ENCODE measurements at regions not wholly inside any gene's neighbourhood (a gene's known extent, or its start where the extent isn't known, plus 50 kb on each side); places are given as distances from the start of the nearest gene placed in this dataset.

- intact Hi-C loops (cut with DNase I; ENCODE audit: low total_unique reads), result no loop called here
- no peak for DNase-seq (ENCODE audit: low spot score in 2 of 2)
- Histone ChIP-seq H3K27me3 (no peaks in the 10 kb centered on the region), H3K36me3 (no peaks in the 10 kb centered on the region), H3K4me1 (no peaks in the 10 kb centered on the region), H3K27ac (no peak overlapping the region), H3K9me3 (no peaks in the 10 kb centered on the region), H3K4me3 (no peak overlapping the region)
- TF ChIP-seq POLR2A (IDR thresholded peaks at IDR 0.05) (no peak), CTCF (IDR thresholded peaks at IDR 0.05) (no peak), POLR2AphosphoS5 (IDR thresholded peaks at IDR 0.05) (no peak)
Measured at GRCh38 chr20:22074635-22075034, 369.2 kb downstream of the PAX1 start.

- TF ChIP-seq POLR2A (IDR thresholded peaks at IDR 0.05), result no peak
- no peak for TF ChIP-seq CTCF (IDR thresholded peaks at IDR 0.05)
- TF ChIP-seq POLR2AphosphoS5 (IDR thresholded peaks at IDR 0.05), result no peak
- H3K27me3 ChIP-seq, result no peaks in the 10 kb centered on the region
- intact Hi-C loops (cut with DNase I; ENCODE audit: low total_unique reads), result no loop called here
Measured at GRCh38 chr20:22071841-22072240, 366.4 kb downstream of the PAX1 start.

GRCh38 chr20:22070610-22071058, 365.2 kb downstream of the PAX1 start:
- H3K36me3 ChIP-seq, result no peaks in the 10 kb centered on the region
- intact Hi-C loops (cut with DNase I; ENCODE audit: low total_unique reads), result no loop called here
- TF ChIP-seq POLR2AphosphoS5 (IDR thresholded peaks at IDR 0.05) (no peak), CTCF (IDR thresholded peaks at IDR 0.05) (no peak), POLR2A (IDR thresholded peaks at IDR 0.05) (no peak)
- H3K27me3 ChIP-seq, result no peaks in the 10 kb centered on the region
- no peaks in the 10 kb centered on the region for H3K9me3 ChIP-seq
- no peak overlapping the region for H3K4me3 ChIP-seq
- H3K4me1 ChIP-seq, result no peaks in the 10 kb centered on the region
- peak overlapping the region in 1 of 2 donors; percentile 32 for H3K27ac ChIP-seq
- DNase-seq (ENCODE audit: low spot score in 2 of 2), result no peak

More at GRCh38 chr20:22071841-22072240, 366.4 kb downstream of the PAX1 start:
- no peak for DNase-seq (ENCODE audit: low spot score in 2 of 2)
- Histone ChIP-seq H3K9me3 (no peaks in the 10 kb centered on the region), H3K36me3 (no peaks in the 10 kb centered on the region), H3K4me1 (no peaks in the 10 kb centered on the region), H3K4me3 (no peak overlapping the region), H3K27ac (no peak overlapping the region)

GRCh38 chr20:22063753-22064152, 358.3 kb downstream of the PAX1 start:
- no peak for TF ChIP-seq POLR2AphosphoS5 (IDR thresholded peaks at IDR 0.05)
- TF ChIP-seq POLR2A (IDR thresholded peaks at IDR 0.05), result no peak
- intact Hi-C loops (cut with DNase I; ENCODE audit: low total_unique reads), result no loop called here

GRCh38 chr20:22062874-22063273, 357.4 kb downstream of the PAX1 start:
- Histone ChIP-seq H3K27me3 (no peaks in the 10 kb centered on the region), H3K36me3 (no peaks in the 10 kb centered on the region), H3K4me3 (no peak overlapping the region), H3K4me1 (no peaks in the 10 kb centered on the region), H3K9me3 (no peaks in the 10 kb centered on the region), H3K27ac (no peak overlapping the region)
- intact Hi-C loops (cut with DNase I; ENCODE audit: low total_unique reads), result no loop called here
- no peak for DNase-seq (ENCODE audit: low spot score in 2 of 2)
- TF ChIP-seq POLR2A (IDR thresholded peaks at IDR 0.05) (no peak), CTCF (IDR thresholded peaks at IDR 0.05) (no peak), POLR2AphosphoS5 (IDR thresholded peaks at IDR 0.05) (no peak)

More at GRCh38 chr20:22063753-22064152, 358.3 kb downstream of the PAX1 start:
- Histone ChIP-seq H3K27me3 (no peaks in the 10 kb centered on the region), H3K36me3 (no peaks in the 10 kb centered on the region), H3K27ac (no peak overlapping the region), H3K4me3 (no peak overlapping the region), H3K9me3 (no peaks in the 10 kb centered on the region), H3K4me1 (no peaks in the 10 kb centered on the region)
- no peak for DNase-seq (ENCODE audit: low spot score in 2 of 2)

GRCh38 chr20:22060610-22061009, 355.1 kb downstream of the PAX1 start:
- H3K9me3 ChIP-seq, result no peaks in the 10 kb centered on the region
- intact Hi-C loops (cut with DNase I; ENCODE audit: low total_unique reads), result no loop called here
- no peaks in the 10 kb centered on the region for H3K27me3 ChIP-seq
- DNase-seq (ENCODE audit: low spot score in 2 of 2), result no peak
- no peak overlapping the region for H3K27ac ChIP-seq
- no peaks in the 10 kb centered on the region for H3K36me3 ChIP-seq
- no peaks in the 10 kb centered on the region for H3K4me1 ChIP-seq
- TF ChIP-seq POLR2AphosphoS5 (IDR thresholded peaks at IDR 0.05) (no peak), POLR2A (IDR thresholded peaks at IDR 0.05) (no peak), CTCF (IDR thresholded peaks at IDR 0.05) (no peak)
- H3K4me3 ChIP-seq, result no peak overlapping the region

Measured in breast epithelium (tissue), 4 donors.